ENCODE measurements at regions not wholly inside any gene's neighbourhood (a gene's known extent, or its start where the extent isn't known, plus 50 kb on each side); places are given as distances from the start of the nearest gene placed in this dataset.

DNA sequence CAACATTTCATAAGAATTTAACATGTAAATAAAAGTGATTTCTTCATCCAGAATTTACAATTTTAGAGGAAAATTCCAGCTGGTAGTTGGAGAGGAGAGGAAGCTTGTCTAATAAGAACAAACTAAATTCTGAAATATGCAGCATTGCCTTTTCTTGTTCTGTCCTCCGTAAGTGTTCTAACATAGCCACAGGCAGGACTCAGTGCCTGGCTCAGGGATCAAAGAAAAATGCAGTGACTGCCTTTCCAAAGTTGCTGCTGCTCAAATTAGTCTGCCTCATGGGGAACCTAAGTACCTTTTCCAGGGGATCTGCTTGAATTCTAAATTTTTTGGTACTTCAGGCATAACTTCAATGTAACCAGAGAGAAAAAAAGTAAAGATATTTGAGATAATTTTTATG is 713.0 kb upstream of the CADM2 start:
- TF ChIP-seq ZNF8 (CRISPR knock-in tag; IDR thresholded peaks at IDR 0.05) (no peak), ZC3H10 (CRISPR knock-in tag; IDR thresholded peaks at IDR 0.05) (no peak), ZFP3 (CRISPR knock-in tag; IDR thresholded peaks at IDR 0.05) (no peak), ESRRG (CRISPR knock-in tag; IDR thresholded peaks at IDR 0.05) (no peak), OSR1 (CRISPR knock-in tag; IDR thresholded peaks at IDR 0.05) (no peak)
- TF ChIP-seq, protein P1, sequence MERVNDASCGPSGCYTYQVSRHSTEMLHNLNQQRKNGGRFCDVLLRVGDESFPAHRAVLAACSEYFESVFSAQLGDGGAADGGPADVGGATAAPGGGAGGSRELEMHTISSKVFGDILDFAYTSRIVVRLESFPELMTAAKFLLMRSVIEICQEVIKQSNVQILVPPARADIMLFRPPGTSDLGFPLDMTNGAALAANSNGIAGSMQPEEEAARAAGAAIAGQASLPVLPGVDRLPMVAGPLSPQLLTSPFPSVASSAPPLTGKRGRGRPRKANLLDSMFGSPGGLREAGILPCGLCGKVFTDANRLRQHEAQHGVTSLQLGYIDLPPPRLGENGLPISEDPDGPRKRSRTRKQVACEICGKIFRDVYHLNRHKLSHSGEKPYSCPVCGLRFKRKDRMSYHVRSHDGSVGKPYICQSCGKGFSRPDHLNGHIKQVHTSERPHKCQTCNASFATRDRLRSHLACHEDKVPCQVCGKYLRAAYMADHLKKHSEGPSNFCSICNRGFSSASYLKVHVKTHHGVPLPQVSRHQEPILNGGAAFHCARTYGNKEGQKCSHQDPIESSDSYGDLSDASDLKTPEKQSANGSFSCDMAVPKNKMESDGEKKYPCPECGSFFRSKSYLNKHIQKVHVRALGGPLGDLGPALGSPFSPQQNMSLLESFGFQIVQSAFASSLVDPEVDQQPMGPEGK (CRISPR knock-in tag; IDR thresholded peaks at IDR 0.05; ENCODE audit: borderline replicate concordance), result no peak
